ENCODE measurements at regions not wholly inside any gene's neighbourhood (a gene's known extent, or its start where the extent isn't known, plus 50 kb on each side); places are given as distances from the start of the nearest gene placed in this dataset.

DNA sequence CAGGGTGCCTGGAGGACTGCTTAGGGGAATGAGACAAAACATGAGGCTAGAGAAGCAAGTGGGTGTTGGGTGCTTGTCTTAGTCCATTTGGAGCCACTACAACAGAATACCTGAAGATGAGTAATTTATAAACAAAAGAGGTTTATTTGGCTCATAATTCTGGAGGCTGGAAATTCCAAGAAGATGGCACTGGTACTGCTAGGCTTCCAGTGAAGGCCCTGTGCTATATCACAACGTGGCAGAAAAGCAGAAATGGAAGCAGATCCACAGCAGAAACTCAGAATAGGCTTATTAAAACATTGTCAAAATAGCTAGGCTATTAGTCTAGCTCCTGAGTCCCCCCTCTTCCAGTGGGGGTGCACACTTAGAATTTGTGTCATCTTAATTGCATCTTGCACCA is 701.7 kb downstream of the RWDD3 start:
- Mint-ChIP-seq H3K27me3 (no peaks in the 10 kb centered on the region), H3K36me3 (no peaks in the 10 kb centered on the region), H3K4me3 (no peak overlapping the region), H3K27ac (no peak overlapping the region), H3K4me1 (no peaks in the 10 kb centered on the region), H3K9me3 (peaks cover 4 to 21% (median 5%) of the 10 kb centered on the region in 5 donors)
- POLR2A ChIA-PET: no interaction called here
- DNase-seq: no peak
- Histone ChIP-seq H3K27me3 (ENCODE audit: insufficient read depth, low read length, poor library complexity, severe bottlenecking) (no peaks in the 10 kb centered on the region), H3K36me3 (ENCODE audit: insufficient read depth, low read length) (no peaks in the 10 kb centered on the region), H3K4me3 (ENCODE audit: low read length) (no peak overlapping the region), H3K27ac (ENCODE audit: low read depth, low read length) (no peak overlapping the region), H3K9me3 (ENCODE audit: low read length) (no peaks in the 10 kb centered on the region), H3K4me1 (ENCODE audit: insufficient read depth, low read length) (no peaks in the 10 kb centered on the region)
- CTCF ChIA-PET: no interaction called here

DNA sequence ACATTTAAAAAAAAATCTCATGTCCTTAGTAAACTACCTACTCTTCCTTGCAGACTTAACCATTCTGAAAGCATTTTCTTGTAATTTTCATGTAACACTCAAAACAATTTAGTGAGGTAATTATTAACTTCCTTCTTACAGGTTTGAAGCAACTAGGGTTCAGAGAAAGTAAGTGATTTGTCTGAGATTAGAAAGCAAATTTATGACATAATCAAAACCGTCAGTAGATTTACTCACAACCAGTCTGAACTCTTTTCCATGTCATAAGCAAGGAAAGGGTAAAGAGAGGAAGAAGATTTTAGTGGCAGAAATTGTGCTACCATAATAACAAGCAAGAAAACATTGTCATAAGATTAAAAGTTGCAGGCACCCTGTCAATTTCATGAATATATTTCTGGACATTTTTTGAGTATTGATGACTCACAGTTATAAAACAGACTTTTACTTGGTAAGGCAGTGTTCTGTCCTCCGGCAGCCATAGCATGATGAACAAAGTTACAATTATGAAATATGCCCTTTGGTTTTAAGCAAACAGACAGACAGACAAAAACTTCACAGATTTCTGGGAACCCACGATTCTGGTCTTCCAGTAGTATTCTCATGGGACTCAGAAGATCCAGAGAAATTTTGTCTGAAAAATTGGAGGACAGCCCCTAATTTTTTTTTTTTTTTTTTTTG is 707.2 kb downstream of the RWDD3 start:
- H3K4me3 Mint-ChIP-seq: no peak overlapping the region
- H3K27me3 Mint-ChIP-seq: no peaks in the 10 kb centered on the region
- no peak for DNase-seq
- Histone ChIP-seq H3K4me1 (ENCODE audit: insufficient read depth, low read length) (no peaks in the 10 kb centered on the region), H3K4me3 (ENCODE audit: low read length) (no peak overlapping the region), H3K36me3 (ENCODE audit: insufficient read depth, low read length) (no peaks in the 10 kb centered on the region), H3K27ac (ENCODE audit: low read depth, low read length) (no peak overlapping the region), H3K27me3 (ENCODE audit: insufficient read depth, low read length, poor library complexity, severe bottlenecking) (no peaks in the 10 kb centered on the region), H3K9me3 (ENCODE audit: low read length) (no peaks in the 10 kb centered on the region)
- peaks cover 0 to 11% (median 3%) of the 10 kb centered on the region in 5 donors for H3K9me3 Mint-ChIP-seq
- CTCF ChIA-PET: no interaction called here
- no peaks in the 10 kb centered on the region for H3K36me3 Mint-ChIP-seq
- no peak overlapping the region for H3K27ac Mint-ChIP-seq
- no peaks in the 10 kb centered on the region for H3K4me1 Mint-ChIP-seq
- POLR2A ChIA-PET: no interaction called here

DNA sequence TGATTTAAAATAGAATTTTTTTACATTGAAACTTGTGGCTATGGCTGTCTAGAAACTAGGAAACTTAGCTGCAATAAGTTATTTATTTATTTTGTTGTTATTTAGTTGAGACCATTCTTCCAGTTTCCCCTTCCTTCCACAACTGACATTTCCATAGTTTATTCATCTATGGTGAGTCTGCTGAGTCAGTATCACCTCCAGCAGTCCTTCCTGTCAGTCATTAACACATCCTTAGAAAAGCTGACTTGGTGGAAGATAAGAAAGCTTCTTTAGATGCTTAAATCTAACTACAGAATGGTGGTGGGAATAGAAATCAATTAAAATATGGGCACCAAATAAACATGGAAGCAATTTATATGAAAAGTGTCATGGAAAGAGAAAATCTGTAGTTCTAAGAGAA is 714.0 kb downstream of the RWDD3 start:
- H3K27me3 ChIP-seq (ENCODE audit: insufficient read depth, low read length, poor library complexity, severe bottlenecking): no peaks in the 10 kb centered on the region
- no peaks in the 10 kb centered on the region for H3K27me3 Mint-ChIP-seq
- H3K4me3 ChIP-seq (ENCODE audit: low read length): no peak overlapping the region
- peaks cover 0 to 6% (median 3%) of the 10 kb centered on the region in 5 donors for H3K9me3 Mint-ChIP-seq
- H3K4me1 ChIP-seq (ENCODE audit: insufficient read depth, low read length): no peaks in the 10 kb centered on the region
- ChIA-PET CTCF (no interaction called here), POLR2A (no interaction called here)
- DNase-seq: no peak
- no peaks in the 10 kb centered on the region for H3K9me3 ChIP-seq (ENCODE audit: low read length)
- H3K27ac Mint-ChIP-seq: no peak overlapping the region
- no peak overlapping the region for H3K27ac ChIP-seq (ENCODE audit: low read depth, low read length)
- H3K4me1 Mint-ChIP-seq: no peaks in the 10 kb centered on the region
- no peaks in the 10 kb centered on the region for H3K36me3 Mint-ChIP-seq
- H3K4me3 Mint-ChIP-seq: no peak overlapping the region
- no peaks in the 10 kb centered on the region for H3K36me3 ChIP-seq (ENCODE audit: insufficient read depth, low read length)

DNA sequence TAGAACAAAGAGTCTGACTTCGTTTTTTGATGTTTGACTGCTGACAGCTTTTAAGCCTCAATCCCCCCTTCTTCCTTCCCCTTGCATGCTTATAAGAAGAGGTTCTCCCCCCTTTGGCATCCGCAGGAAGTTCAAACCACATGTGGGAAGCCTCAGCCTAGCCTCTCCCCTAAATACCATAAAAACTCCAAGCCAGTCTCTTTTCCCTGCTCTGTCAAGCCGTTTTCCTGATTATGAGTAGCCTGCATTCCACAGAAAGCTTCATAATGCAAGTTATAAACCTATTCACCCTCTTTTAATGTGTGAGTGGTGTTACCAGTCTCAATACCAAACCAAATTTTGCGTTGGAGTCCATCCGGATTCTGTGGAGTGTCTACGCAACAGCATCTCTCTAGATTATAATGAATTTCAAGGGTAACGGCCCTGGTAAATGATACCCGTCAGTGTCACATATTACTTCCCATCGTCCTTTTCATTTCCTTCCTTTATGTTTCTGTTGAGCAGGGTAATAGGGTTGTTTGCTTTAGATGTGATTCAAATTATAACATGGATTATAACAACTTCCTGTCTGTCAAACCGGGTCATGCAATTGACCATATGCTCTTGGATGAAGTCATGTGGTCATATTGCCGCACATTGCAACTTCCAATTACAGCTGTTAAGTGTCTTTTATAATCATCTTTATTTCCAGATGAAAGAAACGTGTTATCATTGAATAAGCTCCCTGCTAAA is 717.5 kb downstream of the RWDD3 start:
- Mint-ChIP-seq H3K27ac (no peak overlapping the region), H3K27me3 (no peaks in the 10 kb centered on the region), H3K4me3 (no peak overlapping the region), H3K36me3 (no peaks in the 10 kb centered on the region), H3K9me3 (peaks cover 0 to 17% (median 3%) of the 10 kb centered on the region in 5 donors), H3K4me1 (no peaks in the 10 kb centered on the region)
- Histone ChIP-seq H3K36me3 (ENCODE audit: insufficient read depth, low read length) (no peaks in the 10 kb centered on the region), H3K9me3 (ENCODE audit: low read length) (no peaks in the 10 kb centered on the region), H3K4me3 (ENCODE audit: low read length) (no peak overlapping the region), H3K4me1 (ENCODE audit: insufficient read depth, low read length) (no peaks in the 10 kb centered on the region), H3K27ac (ENCODE audit: low read depth, low read length) (no peak overlapping the region), H3K27me3 (ENCODE audit: insufficient read depth, low read length, poor library complexity, severe bottlenecking) (no peaks in the 10 kb centered on the region)
- no peak for DNase-seq
- ChIA-PET CTCF (no interaction called here), POLR2A (no interaction called here)

DNA sequence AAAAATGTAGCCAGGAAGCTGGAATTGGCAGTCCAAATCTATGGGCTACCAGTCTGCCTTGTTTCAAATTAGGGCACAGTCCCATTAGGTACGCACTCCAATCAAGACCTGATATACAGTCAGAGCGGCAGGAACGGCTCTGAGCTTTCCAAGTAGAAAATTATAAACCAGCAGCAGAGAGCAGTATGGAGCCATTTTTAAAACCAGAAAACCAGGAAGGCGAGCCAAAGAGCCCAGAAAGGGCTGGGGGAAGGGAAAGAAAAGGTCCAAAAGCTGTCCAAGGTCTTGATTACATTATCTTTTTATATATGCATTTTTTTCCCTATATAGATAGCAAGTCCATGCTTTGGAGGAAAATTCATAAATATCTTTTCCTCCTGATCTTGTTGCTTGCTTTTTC is 719.0 kb downstream of the RWDD3 start:
- no peaks in the 10 kb centered on the region for H3K27me3 ChIP-seq (ENCODE audit: insufficient read depth, low read length, poor library complexity, severe bottlenecking)
- Mint-ChIP-seq H3K4me3 (no peak overlapping the region), H3K27me3 (no peaks in the 10 kb centered on the region), H3K4me1 (no peaks in the 10 kb centered on the region), H3K27ac (no peak overlapping the region), H3K9me3 (peaks cover 0 to 21% (median 3%) of the 10 kb centered on the region in 5 donors), H3K36me3 (no peaks in the 10 kb centered on the region)
- H3K4me1 ChIP-seq (ENCODE audit: insufficient read depth, low read length): no peaks in the 10 kb centered on the region
- no peaks in the 10 kb centered on the region for H3K9me3 ChIP-seq (ENCODE audit: low read length)
- H3K4me3 ChIP-seq (ENCODE audit: low read length): no peak overlapping the region
- no peak for DNase-seq
- POLR2A ChIA-PET: no interaction called here
- no peak overlapping the region for H3K27ac ChIP-seq (ENCODE audit: low read depth, low read length)
- CTCF ChIA-PET: interaction anchor here (0.6 kb wide), 1 partner anchor 246 kb away, joined by 3 read pairs; no protein-coding TSS in a partner anchor
- H3K36me3 ChIP-seq (ENCODE audit: insufficient read depth, low read length): no peaks in the 10 kb centered on the region

DNA sequence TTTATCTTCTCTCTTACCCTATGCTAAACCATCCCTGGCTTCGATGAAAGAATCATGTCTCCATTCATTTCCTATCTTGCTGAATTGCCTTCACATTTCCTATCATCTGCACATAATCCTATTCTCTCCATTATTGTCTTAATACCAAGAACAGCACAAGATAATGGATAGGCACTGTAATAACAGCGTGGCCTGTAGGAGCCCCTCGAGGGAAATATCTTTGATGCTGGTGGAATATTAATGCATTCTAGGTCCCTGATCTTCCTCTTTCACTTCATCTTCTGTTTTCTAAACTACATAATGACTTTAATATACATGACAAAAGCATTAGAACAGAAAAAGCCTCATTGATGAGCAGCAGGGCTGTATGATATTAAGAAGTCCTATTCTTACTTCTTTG is 720.6 kb downstream of the RWDD3 start:
- POLR2A ChIA-PET: no interaction called here
- no peak overlapping the region for H3K4me3 ChIP-seq (ENCODE audit: low read length)
- Mint-ChIP-seq H3K36me3 (no peaks in the 10 kb centered on the region), H3K27me3 (no peaks in the 10 kb centered on the region), H3K27ac (no peak overlapping the region), H3K4me1 (no peaks in the 10 kb centered on the region), H3K9me3 (peaks cover 1 to 29% (median 3%) of the 10 kb centered on the region in 5 donors), H3K4me3 (no peak overlapping the region)
- no peak overlapping the region for H3K27ac ChIP-seq (ENCODE audit: low read depth, low read length)
- CTCF ChIA-PET: no interaction called here
- no peaks in the 10 kb centered on the region for H3K36me3 ChIP-seq (ENCODE audit: insufficient read depth, low read length)
- no peaks in the 10 kb centered on the region for H3K27me3 ChIP-seq (ENCODE audit: insufficient read depth, low read length, poor library complexity, severe bottlenecking)
- H3K4me1 ChIP-seq (ENCODE audit: insufficient read depth, low read length): no peaks in the 10 kb centered on the region
- DNase-seq: no peak
- H3K9me3 ChIP-seq (ENCODE audit: low read length): no peaks in the 10 kb centered on the region

DNA sequence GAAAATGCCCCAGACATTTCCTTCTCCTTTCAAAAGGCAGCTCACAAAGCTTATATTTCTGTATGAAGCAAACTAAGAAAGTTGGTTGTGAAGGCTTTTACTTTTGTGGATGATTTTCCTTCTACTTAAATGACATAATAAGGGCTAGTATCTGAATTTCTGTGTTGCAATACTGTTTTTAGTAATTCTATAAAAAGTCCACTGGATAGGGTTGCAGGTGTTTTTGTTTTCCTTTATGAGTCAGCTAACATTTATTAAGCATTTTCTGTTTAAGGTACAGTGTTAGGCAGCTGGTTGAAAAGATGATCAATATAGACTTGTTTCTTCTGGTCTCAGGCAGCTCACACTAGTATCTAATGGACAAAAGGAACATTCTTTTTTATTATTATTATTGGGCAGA is 722.2 kb downstream of the RWDD3 start:
- ChIA-PET CTCF (no interaction called here), POLR2A (no interaction called here)
- H3K4me1 ChIP-seq (ENCODE audit: insufficient read depth, low read length): no peaks in the 10 kb centered on the region
- Mint-ChIP-seq H3K36me3 (no peaks in the 10 kb centered on the region), H3K9me3 (peaks cover 0 to 33% (median 3%) of the 10 kb centered on the region in 5 donors), H3K27me3 (no peaks in the 10 kb centered on the region), H3K4me3 (no peak overlapping the region), H3K4me1 (no peaks in the 10 kb centered on the region), H3K27ac (no peak overlapping the region)
- no peak for DNase-seq
- H3K27ac ChIP-seq (ENCODE audit: low read depth, low read length): no peak overlapping the region
- no peaks in the 10 kb centered on the region for H3K27me3 ChIP-seq (ENCODE audit: insufficient read depth, low read length, poor library complexity, severe bottlenecking)
- H3K4me3 ChIP-seq (ENCODE audit: low read length): no peak overlapping the region
- H3K9me3 ChIP-seq (ENCODE audit: low read length): no peaks in the 10 kb centered on the region
- H3K36me3 ChIP-seq (ENCODE audit: insufficient read depth, low read length): no peaks in the 10 kb centered on the region

DNA sequence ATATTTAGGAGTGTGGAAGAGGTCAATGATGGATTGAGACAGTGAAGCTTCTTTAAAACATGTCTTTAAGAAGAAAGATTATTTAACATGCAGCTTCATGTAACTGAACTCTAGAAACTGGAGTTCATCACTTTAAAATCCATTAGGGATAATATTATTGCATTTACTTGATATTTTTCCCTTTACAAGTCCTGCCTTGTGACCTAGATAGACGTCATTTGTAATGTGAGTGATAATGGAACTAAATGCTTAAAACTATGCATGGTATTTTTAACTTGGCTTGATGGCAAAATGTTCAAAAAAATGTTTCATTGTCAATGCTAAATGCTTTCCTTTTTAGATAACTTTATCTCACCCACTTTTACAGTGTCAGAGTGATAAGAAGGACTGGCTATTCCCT is 723.7 kb downstream of the RWDD3 start:
- H3K27ac Mint-ChIP-seq: no peak overlapping the region
- no peak overlapping the region for H3K4me3 Mint-ChIP-seq
- H3K4me1 Mint-ChIP-seq: no peaks in the 10 kb centered on the region
- Histone ChIP-seq H3K27me3 (ENCODE audit: insufficient read depth, low read length, poor library complexity, severe bottlenecking) (no peaks in the 10 kb centered on the region), H3K9me3 (ENCODE audit: low read length) (no peaks in the 10 kb centered on the region), H3K27ac (ENCODE audit: low read depth, low read length) (no peak overlapping the region), H3K36me3 (ENCODE audit: insufficient read depth, low read length) (no peaks in the 10 kb centered on the region), H3K4me1 (ENCODE audit: insufficient read depth, low read length) (no peaks in the 10 kb centered on the region), H3K4me3 (ENCODE audit: low read length) (no peak overlapping the region)
- ChIA-PET POLR2A (no interaction called here), CTCF (no interaction called here)
- H3K9me3 Mint-ChIP-seq: peaks cover 0 to 42% (median 3%) of the 10 kb centered on the region in 5 donors
- H3K27me3 Mint-ChIP-seq: no peaks in the 10 kb centered on the region
- DNase-seq: no peak
- H3K36me3 Mint-ChIP-seq: no peaks in the 10 kb centered on the region

Data from CD8-positive, alpha-beta memory T cell (primary cell).